ENCODE measurements at regions not wholly inside any gene's neighbourhood (a gene's known extent, or its start where the extent isn't known, plus 50 kb on each side); places are given as distances from the start of the nearest gene placed in this dataset.

GRCh38 chr5:72562717-72563116 is 55.5 kb upstream of the ZNF366 start (continued):
- no peak for TF ChIP-seq CHD7 (IDR thresholded peaks at IDR 0.05; ENCODE audit: insufficient replicate concordance, low read length)
- no peak for TF ChIP-seq EGR1 (IDR thresholded peaks at IDR 0.05; ENCODE audit: borderline replicate concordance, low read depth, low read length)
- TF ChIP-seq SIX5 (IDR thresholded peaks at IDR 0.05; ENCODE audit: low read depth, low read length), result no peak

Measured in H1 (cell line).